ENCODE measurements at regions not wholly inside any gene's neighbourhood (a gene's known extent, or its start where the extent isn't known, plus 50 kb on each side); places are given as distances from the start of the nearest gene placed in this dataset.
"Not testable (repeated sequence)": the region's sequence is repeated elsewhere in the genome, so short reads cannot be mapped to it uniquely, and the experiment has no call there.

GRCh38 chr16:21542491-21543124 is 56.8 kb upstream of the METTL9 start:
- H3K4me1 Mint-ChIP-seq: peaks cover 10% of the 10 kb centered on the region
- not testable (repeated sequence) for DNase-seq; H3K27me3 Mint-ChIP-seq (ENCODE audit: low read depth, poor library complexity); H3K36me3 Mint-ChIP-seq (ENCODE audit: low read depth); H3K4me3 Mint-ChIP-seq; H3K27ac Mint-ChIP-seq; H3K9me3 Mint-ChIP-seq

DNA sequence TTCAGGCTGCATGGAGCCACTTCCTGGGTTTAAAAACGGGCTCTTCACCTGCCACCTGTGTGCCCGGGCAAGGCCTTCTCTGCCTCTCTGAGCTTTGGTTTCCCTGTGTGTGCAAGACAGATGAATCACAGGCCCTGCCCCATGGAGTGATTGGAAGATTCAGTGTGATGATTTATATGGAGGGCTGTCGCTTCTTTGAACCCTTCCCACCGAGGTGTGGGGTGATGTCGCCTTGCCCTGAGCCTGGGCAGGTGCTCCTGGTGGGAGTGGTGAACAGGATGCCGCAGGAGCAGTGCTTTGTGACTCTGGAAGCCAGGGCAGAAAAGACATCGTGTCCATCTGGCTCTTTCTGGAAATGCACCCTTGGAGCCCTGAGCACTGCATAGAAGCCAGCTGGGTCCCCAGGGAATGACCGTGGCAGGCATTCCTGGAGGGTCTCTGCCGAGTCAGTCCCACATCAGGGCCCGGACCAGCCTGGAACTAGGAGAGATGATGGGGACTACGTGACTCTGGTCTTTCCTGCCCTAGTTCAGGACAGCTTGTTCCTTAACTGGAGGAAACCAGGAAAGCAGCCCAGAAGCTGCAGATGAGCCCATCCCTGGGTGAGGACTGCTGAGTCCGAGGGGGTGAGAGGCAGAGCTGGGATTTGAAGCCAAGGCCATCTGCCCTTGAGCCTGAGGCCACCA is 56.1 kb upstream of the METTL9 start:
- H3K36me3 Mint-ChIP-seq (ENCODE audit: low read depth); H3K27me3 Mint-ChIP-seq (ENCODE audit: low read depth, poor library complexity); H3K4me3 Mint-ChIP-seq; DNase-seq; H3K9me3 Mint-ChIP-seq: not testable (repeated sequence)
- Mint-ChIP-seq H3K4me1 (peaks cover 10% of the 10 kb centered on the region), H3K27ac (peak overlapping the region; percentile 17)

DNA sequence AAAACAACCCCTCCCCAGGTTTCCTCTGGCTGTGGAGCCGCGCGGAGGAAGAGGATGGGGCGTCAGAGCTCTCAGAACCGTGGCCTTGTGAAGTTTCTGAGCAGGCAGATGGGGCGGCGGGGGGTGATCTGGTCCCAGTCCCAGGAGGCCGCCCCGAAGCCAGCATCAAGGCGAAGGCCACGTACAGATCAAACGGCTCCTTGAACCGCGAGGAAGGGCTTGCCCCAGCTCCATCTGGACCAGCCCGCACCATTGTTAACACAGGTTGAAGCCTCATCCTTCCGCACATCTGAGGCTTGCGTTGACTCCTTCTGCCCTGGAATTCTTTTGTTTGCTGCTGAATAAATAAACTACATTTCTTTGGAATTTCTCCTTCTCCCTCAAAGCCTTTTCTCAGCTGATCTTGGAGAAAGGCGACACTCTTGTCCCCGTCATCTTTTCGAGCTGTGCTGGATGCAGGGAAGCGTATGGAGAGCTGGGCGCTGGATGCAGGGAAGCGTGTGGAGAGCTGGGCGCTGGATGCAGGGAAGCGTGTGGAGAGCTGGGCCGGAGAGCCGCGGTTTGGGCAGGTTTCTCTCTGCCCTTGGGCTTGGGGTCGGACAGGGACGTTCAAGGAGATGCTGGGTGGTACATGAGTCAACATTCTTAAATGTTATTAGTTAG is 53.6 kb upstream of the METTL9 start:
- H3K4me1 Mint-ChIP-seq; H3K4me3 Mint-ChIP-seq; H3K27ac Mint-ChIP-seq; H3K9me3 Mint-ChIP-seq; H3K36me3 Mint-ChIP-seq (ENCODE audit: low read depth); H3K27me3 Mint-ChIP-seq (ENCODE audit: low read depth, poor library complexity); DNase-seq: not testable (repeated sequence)

GRCh38 chr16:21549396-21549795 is 50.0 kb upstream of the METTL9 start:
- not testable (repeated sequence) for H3K4me3 Mint-ChIP-seq; H3K36me3 Mint-ChIP-seq (ENCODE audit: low read depth); H3K27ac Mint-ChIP-seq; H3K4me1 Mint-ChIP-seq; H3K9me3 Mint-ChIP-seq; DNase-seq
- H3K27me3 Mint-ChIP-seq (ENCODE audit: low read depth, poor library complexity): peaks cover 24% of the 10 kb centered on the region
